Adrenal gland (tissue), 9 donors: ENCODE measurements at regions not wholly inside any gene's neighbourhood (a gene's known extent, or its start where the extent isn't known, plus 50 kb on each side); places are given as distances from the start of the nearest gene placed in this dataset.

Experiments
- DNase-seq, 7 donors: peaks; one replicate each; pipeline ENCODE4 v3.0.0-alpha.2; 2019 to 2020
- H3K27ac ChIP-seq, 5 donors: fragments of 200-600 bp; sonication (generic) in 4 of 5; 1 replicate in 3 of 5; 2 replicates in 2 of 5; pipeline versions ENCODE4 v1.5.1 to v1.8.0; 2016 to 2020; ENCODE audit warnings: mild to moderate bottlenecking in 1 of 5
- H3K27me3 ChIP-seq: fragments of 200-600 bp; 2 replicates; pipeline ENCODE4 v1.8.0; 2021
- H3K36me3 ChIP-seq, 2 donors: fragments of 200-600 bp; replicated peaks in 1 of 2; 1 replicate in 1 of 2; 2 replicates in 1 of 2; pipeline versions ENCODE4 v1.5.1 to v1.8.0; 2018 to 2022
- H3K4me1 ChIP-seq, 2 donors: fragments of 200-600 bp; replicated peaks in 1 of 2; 1 replicate in 1 of 2; 2 replicates in 1 of 2; pipeline versions ENCODE4 v1.5.1 to v1.8.0; 2018 to 2021
- H3K4me3 ChIP-seq, 4 donors: fragments of 200-600 bp; sonication (generic) in 3 of 4; one replicate each; pipeline ENCODE4 v1.5.1; 2016 to 2018
- H3K9me3 ChIP-seq, 3 donors: fragments of 200-600 bp; sonication (generic) in 1 of 3; replicated peaks in 1 of 3; 1 replicate in 2 of 3; 2 replicates in 1 of 3; pipeline versions ENCODE4 v1.5.1 to v1.8.0; 2016 to 2021
- POLR2A ChIP-seq, 2 donors: fragments of 450-650 bp; IDR thresholded peaks; one replicate each; pipeline ENCODE4 v1.6.1; 2017; ENCODE audit warnings: antibody characterized with exemption in 2 of 2, mild to moderate bottlenecking in 2 of 2, moderate library complexity in 1 of 2
- WGBS, 4 donors: extraction: QIAGEN DNeasy Blood & Tissue Kit in 2 of 4; methylation state at CpG; one replicate each; pipeline versions ENCODE4 v1.1.5 to v1.1.7; 2013 to 2017; 5-methylcytosine and 5-hydroxymethylcytosine counted together
- intact Hi-C, 2 donors: fragments of 100-400 bp; cut with DNase I; formaldehyde crosslinking; loops; one replicate each; pipeline versions ENCODE4 v1.14.1 to v1.15.0; 2022 to 2023
- TF ChIP-seq, protein P1 (sequence below), 6 experiments: fragments of 450-650 bp in 4 of 6; fragments of 200-600 bp in 2 of 6; sonication (generic) in 1 of 6; IDR thresholded peaks; 1 replicate in 5 of 6; 2 replicates in 1 of 6; pipeline versions ENCODE4 v1.5.1 to v1.8.0; 2016 to 2021; ENCODE audit warnings: antibody characterized with exemption in 6 of 6, mild to moderate bottlenecking in 2 of 6, moderate library complexity in 1 of 6
- donor health status: healthy with polysubstance abuse.
- donor health status: Bipolar disorder and iron deficiency.
- donor health status: DM: yes; HTN: yes; CAD: no.
- donor health status: DM: no; HTN: no; CAD: no.
- donor health status: DM: no; HTN: no; CAD: no.

DNA sequence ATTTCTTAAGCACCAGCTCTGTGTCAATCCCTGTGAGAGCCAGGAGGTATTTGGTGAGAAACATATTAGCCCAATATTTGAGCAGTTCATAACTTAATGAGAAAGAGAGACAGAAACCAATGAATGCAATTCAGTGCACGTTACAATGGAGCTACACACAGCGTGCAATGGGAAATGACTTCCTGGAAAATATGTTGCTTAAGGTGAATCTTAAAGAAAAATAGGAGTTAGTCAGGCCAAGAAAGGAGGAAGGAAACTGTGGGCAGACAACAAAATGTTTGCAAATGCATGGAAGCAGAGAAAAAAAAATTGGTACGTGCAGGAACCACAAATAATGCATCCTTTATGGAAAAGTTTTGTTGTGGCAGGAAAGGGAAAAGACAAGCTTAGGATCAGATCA lies 481.7 kb downstream of the BCAT1 start:
- H3K9me3 ChIP-seq, result no peaks in the 10 kb centered on the region
- no peak for TF ChIP-seq POLR2A (IDR thresholded peaks at IDR 0.05)
- TF ChIP-seq, protein P1, sequence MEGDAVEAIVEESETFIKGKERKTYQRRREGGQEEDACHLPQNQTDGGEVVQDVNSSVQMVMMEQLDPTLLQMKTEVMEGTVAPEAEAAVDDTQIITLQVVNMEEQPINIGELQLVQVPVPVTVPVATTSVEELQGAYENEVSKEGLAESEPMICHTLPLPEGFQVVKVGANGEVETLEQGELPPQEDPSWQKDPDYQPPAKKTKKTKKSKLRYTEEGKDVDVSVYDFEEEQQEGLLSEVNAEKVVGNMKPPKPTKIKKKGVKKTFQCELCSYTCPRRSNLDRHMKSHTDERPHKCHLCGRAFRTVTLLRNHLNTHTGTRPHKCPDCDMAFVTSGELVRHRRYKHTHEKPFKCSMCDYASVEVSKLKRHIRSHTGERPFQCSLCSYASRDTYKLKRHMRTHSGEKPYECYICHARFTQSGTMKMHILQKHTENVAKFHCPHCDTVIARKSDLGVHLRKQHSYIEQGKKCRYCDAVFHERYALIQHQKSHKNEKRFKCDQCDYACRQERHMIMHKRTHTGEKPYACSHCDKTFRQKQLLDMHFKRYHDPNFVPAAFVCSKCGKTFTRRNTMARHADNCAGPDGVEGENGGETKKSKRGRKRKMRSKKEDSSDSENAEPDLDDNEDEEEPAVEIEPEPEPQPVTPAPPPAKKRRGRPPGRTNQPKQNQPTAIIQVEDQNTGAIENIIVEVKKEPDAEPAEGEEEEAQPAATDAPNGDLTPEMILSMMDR (IDR thresholded peaks at IDR 0.05), result no peak
- 41 to 62% (median 48%) methylated on average over 3 of the region's 3 CpGs for WGBS, 4 donors
- no peak overlapping the region for H3K27ac ChIP-seq
- H3K4me3 ChIP-seq, result no peak overlapping the region
- no peaks in the 10 kb centered on the region for H3K36me3 ChIP-seq
- no peaks in the 10 kb centered on the region for H3K27me3 ChIP-seq
- no peaks in the 10 kb centered on the region for H3K4me1 ChIP-seq
- DNase-seq, result no peak
- intact Hi-C loops, result no loop called here

DNA sequence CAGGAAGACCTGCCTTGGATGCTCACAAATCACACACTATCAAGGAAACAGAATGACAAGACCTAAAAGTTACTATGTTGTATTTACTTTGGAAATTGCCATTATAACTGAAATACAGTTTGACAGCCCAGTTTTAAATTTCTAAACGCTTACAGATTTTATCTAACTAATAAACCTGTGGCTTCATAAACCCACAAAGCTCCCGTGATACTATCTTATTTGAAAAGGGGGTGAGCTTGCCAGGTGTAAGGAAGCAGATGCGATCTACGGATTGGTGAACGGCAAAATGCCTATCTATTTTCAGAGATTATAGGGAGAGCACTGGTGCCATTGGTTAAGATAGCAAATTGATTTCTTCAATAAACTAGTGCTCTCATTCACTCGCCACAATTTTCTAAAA lies 485.5 kb downstream of the BCAT1 start:
- Histone ChIP-seq H3K36me3 (no peaks in the 10 kb centered on the region), H3K4me3 (no peak overlapping the region), H3K27ac (no peak overlapping the region), H3K27me3 (no peaks in the 10 kb centered on the region), H3K9me3 (no peaks in the 10 kb centered on the region), H3K4me1 (no peaks in the 10 kb centered on the region)
- no peak for DNase-seq
- WGBS, 4 donors, result 70 to 83% (median 72%) methylated on average over 6 of the region's 6 CpGs
- TF ChIP-seq POLR2A (IDR thresholded peaks at IDR 0.05), result no peak
- TF ChIP-seq, protein P1 (IDR thresholded peaks at IDR 0.05), result no peak
- intact Hi-C loops, result no loop called here

DNA sequence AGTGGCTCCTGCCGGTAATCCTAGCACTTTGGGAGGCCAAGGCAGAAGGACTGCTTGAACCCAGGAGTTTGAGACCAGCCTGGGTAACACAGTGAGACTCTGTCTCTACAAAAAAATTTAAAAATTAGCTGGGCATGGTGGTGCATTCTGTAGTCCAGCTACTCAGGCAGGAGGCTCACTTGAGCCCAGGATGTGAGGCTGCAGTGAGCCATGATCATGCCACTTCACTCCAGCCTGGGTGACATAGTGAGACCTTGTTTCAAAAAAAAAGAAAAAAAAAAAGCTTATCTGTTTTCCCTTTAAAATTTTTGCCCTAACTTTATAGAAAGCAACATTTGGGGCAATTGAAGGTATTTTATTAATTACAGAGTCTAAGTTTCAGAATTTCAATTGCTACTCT lies 486.0 kb downstream of the BCAT1 start:
- H3K27ac ChIP-seq, result no peak overlapping the region
- no peaks in the 10 kb centered on the region for H3K27me3 ChIP-seq
- H3K9me3 ChIP-seq, result no peaks in the 10 kb centered on the region
- 83 to 100% (median 95%) methylated on average over 1 of the region's 1 CpG for WGBS, 4 donors
- no peak overlapping the region for H3K4me3 ChIP-seq
- TF ChIP-seq, protein P1 (IDR thresholded peaks at IDR 0.05), result no peak
- TF ChIP-seq POLR2A (IDR thresholded peaks at IDR 0.05), result no peak
- no peak for DNase-seq
- no peaks in the 10 kb centered on the region for H3K36me3 ChIP-seq
- H3K4me1 ChIP-seq, result no peaks in the 10 kb centered on the region
- intact Hi-C loops, result no loop called here

DNA sequence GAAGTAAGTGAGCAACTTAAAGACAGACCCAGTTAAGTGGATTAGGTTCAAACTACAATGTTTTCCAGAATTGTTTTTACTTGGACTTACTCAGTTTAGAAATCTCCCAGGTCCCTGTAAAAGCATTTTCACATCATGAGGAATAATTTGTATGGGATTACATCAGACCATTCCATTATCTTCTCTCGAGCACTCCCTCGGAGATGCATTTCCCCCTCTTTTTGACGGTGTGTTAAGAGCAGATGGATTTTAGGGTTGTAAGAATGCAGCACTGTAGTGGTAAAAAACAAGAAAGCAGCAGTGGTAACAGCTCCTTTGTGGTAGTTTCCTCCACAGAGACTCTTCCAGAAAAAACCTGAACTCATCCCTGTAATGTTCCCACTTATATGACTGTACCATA lies 488.4 kb downstream of the BCAT1 start:
- DNase-seq, result no peak
- no peaks in the 10 kb centered on the region for H3K27me3 ChIP-seq
- no peaks in the 10 kb centered on the region for H3K36me3 ChIP-seq
- H3K4me3 ChIP-seq, result no peak overlapping the region
- intact Hi-C loops, result no loop called here
- no peak overlapping the region for H3K27ac ChIP-seq
- no peaks in the 10 kb centered on the region for H3K4me1 ChIP-seq
- WGBS, 4 donors, result 64 to 81% (median 75%) methylated on average over 3 of the region's 3 CpGs
- H3K9me3 ChIP-seq, result no peaks in the 10 kb centered on the region
- TF ChIP-seq, protein P1 (IDR thresholded peaks at IDR 0.05), result no peak
- no peak for TF ChIP-seq POLR2A (IDR thresholded peaks at IDR 0.05)
